Thyroid gland (tissue), 4 donors: ENCODE measurements at regions not wholly inside any gene's neighbourhood (a gene's known extent, or its start where the extent isn't known, plus 50 kb on each side); places are given as distances from the start of the nearest gene placed in this dataset.

Experiments used
- DNase-seq, 2 donors: peaks; one replicate each; pipeline ENCODE4 v3.0.0-alpha.2; 2019
- H3K27ac ChIP-seq, 3 donors: fragments of 200-600 bp; sonication (generic); 1 replicate in 2 of 3; 2 replicates in 1 of 3; pipeline ENCODE4 v1.5.1; 2016 to 2019; ENCODE audit warnings: mild to moderate bottlenecking in 1 of 3, moderate library complexity in 1 of 3
- H3K27me3 ChIP-seq: fragments of 200-600 bp; sonication (generic); one replicate; pipeline ENCODE4 v1.5.1; 2019
- H3K36me3 ChIP-seq, 2 donors: fragments of 200-600 bp; sonication (generic); one replicate each; pipeline ENCODE4 v1.5.1; 2016 to 2019
- H3K4me1 ChIP-seq, 2 donors: fragments of 200-600 bp; sonication (generic); one replicate each; pipeline ENCODE4 v1.5.1; 2017 to 2019
- H3K4me3 ChIP-seq, 3 donors: fragments of 200-600 bp; sonication (generic); replicated peaks in 1 of 3; 1 replicate in 2 of 3; 2 replicates in 1 of 3; pipeline ENCODE4 v1.5.1; 2016; ENCODE audit warnings: mild to moderate bottlenecking in 1 of 3
- H3K9me3 ChIP-seq: fragments of 200-600 bp; sonication (generic); one replicate; pipeline ENCODE4 v1.5.1; 2017
- POLR2A ChIP-seq, 2 donors: fragments of 450-650 bp; IDR thresholded peaks; one replicate each; pipeline ENCODE4 v1.6.1; 2017; ENCODE audit warnings: antibody characterized with exemption in 2 of 2, mild to moderate bottlenecking in 2 of 2, moderate library complexity in 1 of 2
- WGBS, 2 donors: methylation state at CpG; one replicate each; pipeline ENCODE4 v1.1.5; 2017; 5-methylcytosine and 5-hydroxymethylcytosine counted together
- intact Hi-C: fragments of 100-400 bp; cut with DNase I; formaldehyde crosslinking; loops from one replicate; pipeline ENCODE4 v1.15.1; 2023
- TF ChIP-seq, protein P1 (sequence below), 6 experiments: fragments of 200-600 bp in 3 of 6; fragments of 450-650 bp in 3 of 6; sonication (generic) in 3 of 6; IDR thresholded peaks; one replicate each; pipeline ENCODE4 v1.5.1; 2016 to 2019; ENCODE audit warnings: antibody characterized with exemption in 6 of 6, mild to moderate bottlenecking in 2 of 6, inconsistent platforms in 1 of 6, moderate library complexity in 1 of 6

DNA sequence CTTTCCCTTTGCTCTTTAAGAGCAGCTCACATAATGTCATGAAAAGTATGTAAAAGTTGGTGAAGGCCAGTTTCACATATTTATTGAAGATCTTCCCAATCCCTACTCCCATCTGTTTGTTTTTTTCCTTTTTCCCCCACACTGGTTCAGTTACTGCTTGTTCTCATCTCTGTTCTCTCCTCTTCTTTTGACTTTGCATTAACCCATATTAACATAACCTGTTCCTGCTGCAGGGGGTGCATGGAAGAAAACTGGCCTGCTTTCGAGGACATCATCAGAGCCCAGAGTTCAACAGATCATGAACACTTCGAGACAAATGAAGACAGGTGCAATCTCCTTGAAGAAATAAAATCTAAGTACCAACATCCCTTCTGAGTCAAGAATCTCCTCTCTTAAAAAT lies 93.3 kb upstream of the FAM3C start:
- no peaks in the 10 kb centered on the region for H3K9me3 ChIP-seq
- no peak overlapping the region for H3K4me3 ChIP-seq
- H3K36me3 ChIP-seq, result no peaks in the 10 kb centered on the region
- H3K4me1 ChIP-seq, result no peaks in the 10 kb centered on the region
- DNase-seq, result no peak
- WGBS, 2 donors, result 87 to 88% methylated on average over 2 of the region's 2 CpGs
- H3K27ac ChIP-seq, result no peak overlapping the region
- TF ChIP-seq, protein P1, sequence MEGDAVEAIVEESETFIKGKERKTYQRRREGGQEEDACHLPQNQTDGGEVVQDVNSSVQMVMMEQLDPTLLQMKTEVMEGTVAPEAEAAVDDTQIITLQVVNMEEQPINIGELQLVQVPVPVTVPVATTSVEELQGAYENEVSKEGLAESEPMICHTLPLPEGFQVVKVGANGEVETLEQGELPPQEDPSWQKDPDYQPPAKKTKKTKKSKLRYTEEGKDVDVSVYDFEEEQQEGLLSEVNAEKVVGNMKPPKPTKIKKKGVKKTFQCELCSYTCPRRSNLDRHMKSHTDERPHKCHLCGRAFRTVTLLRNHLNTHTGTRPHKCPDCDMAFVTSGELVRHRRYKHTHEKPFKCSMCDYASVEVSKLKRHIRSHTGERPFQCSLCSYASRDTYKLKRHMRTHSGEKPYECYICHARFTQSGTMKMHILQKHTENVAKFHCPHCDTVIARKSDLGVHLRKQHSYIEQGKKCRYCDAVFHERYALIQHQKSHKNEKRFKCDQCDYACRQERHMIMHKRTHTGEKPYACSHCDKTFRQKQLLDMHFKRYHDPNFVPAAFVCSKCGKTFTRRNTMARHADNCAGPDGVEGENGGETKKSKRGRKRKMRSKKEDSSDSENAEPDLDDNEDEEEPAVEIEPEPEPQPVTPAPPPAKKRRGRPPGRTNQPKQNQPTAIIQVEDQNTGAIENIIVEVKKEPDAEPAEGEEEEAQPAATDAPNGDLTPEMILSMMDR (IDR thresholded peaks at IDR 0.05), result no peak
- TF ChIP-seq POLR2A (IDR thresholded peaks at IDR 0.05), result no peak
- intact Hi-C loops, result no loop called here
- no peaks in the 10 kb centered on the region for H3K27me3 ChIP-seq

DNA sequence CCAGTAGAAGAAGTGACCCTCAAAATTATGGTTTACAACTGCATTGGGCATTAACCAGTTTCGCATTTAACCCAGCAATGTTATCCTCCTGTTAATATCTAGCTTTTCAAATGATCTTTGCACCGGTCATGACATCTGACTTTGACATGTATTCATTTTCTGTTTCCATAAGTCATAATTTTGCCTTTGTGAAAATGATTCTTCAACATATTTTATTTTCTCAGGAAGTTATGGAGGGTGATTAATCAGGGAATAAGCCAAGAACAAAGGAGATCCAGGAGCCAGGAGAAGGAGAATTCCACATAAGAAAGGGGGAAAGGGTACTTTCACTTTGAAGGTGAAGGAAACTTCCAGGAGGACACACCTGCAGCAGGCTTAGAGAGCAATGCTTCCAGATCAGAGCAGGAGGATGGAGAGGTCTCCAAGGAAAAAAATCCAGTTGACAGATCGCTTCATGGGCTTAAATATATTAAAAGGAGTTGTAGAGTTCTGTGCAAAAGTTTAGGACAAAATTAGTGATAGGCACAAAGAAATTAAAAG lies 92.1 kb upstream of the FAM3C start:
- intact Hi-C loops, result no loop called here
- Histone ChIP-seq H3K4me3 (no peak overlapping the region), H3K9me3 (no peaks in the 10 kb centered on the region), H3K36me3 (no peaks in the 10 kb centered on the region), H3K4me1 (no peaks in the 10 kb centered on the region), H3K27me3 (no peaks in the 10 kb centered on the region), H3K27ac (no peak overlapping the region)
- no peak for DNase-seq
- TF ChIP-seq, protein P1 (IDR thresholded peaks at IDR 0.05), result no peak
- no peak for TF ChIP-seq POLR2A (IDR thresholded peaks at IDR 0.05)
- 95 to 96% methylated on average over 3 of the region's 3 CpGs for WGBS, 2 donors

DNA sequence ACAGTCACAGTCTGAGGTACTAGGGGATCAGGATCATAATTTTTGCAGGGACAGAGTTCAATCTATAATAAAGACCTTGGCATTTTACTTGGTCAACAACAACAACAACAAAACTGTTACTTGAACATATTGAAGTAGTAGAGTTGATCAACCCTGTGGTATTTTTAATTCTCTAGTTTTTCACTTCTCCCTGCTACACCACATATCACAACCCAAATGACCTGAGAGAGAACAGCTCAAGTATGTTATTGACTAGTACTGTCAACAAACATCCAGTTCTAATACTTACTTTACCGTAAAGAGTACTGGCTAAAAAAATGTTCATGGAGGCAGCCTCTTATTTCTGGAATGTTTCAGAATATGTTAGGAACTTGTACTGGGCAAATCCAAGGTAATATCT lies 90.5 kb upstream of the FAM3C start:
- TF ChIP-seq, protein P1 (IDR thresholded peaks at IDR 0.05), result no peak
- TF ChIP-seq POLR2A (IDR thresholded peaks at IDR 0.05), result no peak
- Histone ChIP-seq H3K27ac (no peak overlapping the region), H3K27me3 (no peaks in the 10 kb centered on the region), H3K4me1 (no peaks in the 10 kb centered on the region), H3K4me3 (no peak overlapping the region), H3K36me3 (no peaks in the 10 kb centered on the region), H3K9me3 (no peaks in the 10 kb centered on the region)
- intact Hi-C loops, result no loop called here
- DNase-seq, result no peak
- 43 to 89% methylated on average over 1 of the region's 1 CpG for WGBS, 2 donors

DNA sequence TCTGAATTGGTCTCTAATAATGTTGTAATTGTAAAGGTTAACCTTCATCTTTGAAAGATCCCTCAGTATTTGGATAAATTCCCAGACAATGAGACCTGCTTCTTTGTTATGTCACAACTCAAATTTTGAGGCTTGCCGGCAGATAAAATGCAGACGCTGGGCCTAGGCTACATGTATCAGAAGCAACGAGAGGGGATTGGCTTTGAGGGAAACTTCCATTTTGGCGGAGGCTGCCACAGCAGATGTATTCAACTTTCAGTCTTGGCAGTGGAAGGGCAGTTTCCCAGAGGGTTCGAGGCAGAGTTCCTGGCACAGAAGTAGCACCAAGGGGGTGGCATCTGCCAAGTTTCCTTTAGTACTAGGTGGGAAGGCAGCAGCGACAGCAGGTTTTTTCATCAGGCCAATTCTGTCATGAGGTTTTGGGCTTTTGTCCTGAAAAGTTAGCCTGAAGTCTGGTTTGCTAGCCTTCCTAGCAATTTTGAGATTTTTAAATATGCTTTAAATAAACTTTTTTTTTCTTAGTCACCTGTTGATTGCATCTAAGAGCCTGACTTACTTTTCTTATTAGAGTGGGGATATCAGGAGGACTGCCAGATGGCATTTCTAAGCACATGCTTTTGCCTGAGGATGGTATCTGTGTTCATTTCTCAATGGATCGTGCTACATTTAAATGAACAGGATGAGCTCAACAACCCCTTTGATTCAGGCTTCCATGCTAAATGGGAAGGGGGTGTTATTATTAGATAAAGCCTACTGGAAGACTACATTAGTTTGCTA lies 89.5 kb upstream of the FAM3C start:
- no peak for TF ChIP-seq POLR2A (IDR thresholded peaks at IDR 0.05)
- TF ChIP-seq, protein P1 (IDR thresholded peaks at IDR 0.05), result no peak
- intact Hi-C loops, result no loop called here
- no peak overlapping the region for H3K4me3 ChIP-seq
- H3K9me3 ChIP-seq, result no peaks in the 10 kb centered on the region
- WGBS, 2 donors, result 81 to 82% methylated on average over 7 of the region's 7 CpGs
- no peaks in the 10 kb centered on the region for H3K27me3 ChIP-seq
- H3K4me1 ChIP-seq, result no peaks in the 10 kb centered on the region
- no peak overlapping the region for H3K27ac ChIP-seq
- no peaks in the 10 kb centered on the region for H3K36me3 ChIP-seq
- no peak for DNase-seq

DNA sequence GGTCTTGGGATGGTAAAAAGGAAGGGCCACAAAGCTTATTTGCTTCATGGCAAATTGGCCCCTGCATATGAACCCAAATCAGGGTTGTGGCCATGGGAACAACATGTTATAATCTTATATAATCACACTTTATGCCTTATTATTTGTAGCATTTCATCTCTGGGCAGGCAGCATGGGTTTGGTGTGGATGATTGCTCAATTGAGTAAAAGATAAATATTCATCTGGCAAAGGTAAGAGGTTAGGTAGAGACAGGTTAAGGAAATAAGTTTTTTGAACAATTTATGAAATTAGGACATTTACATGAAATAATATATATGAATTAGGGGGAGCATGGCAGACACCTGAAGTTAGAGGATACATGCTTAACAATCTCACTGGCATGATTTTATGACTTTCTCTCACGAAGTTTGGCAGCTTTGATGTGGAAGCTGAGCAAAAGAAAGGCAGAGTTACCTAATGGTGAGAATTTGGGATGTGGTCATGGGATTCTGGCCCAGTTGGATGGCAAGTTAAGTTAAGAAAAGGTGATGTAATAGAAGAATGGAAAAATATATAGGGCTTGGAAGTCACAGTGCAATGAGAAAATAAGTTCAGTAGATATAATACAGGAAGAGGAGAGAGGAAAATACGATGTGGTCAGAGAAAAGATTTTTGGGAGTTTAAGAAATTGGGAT lies 88.1 kb upstream of the FAM3C start:
- no peak for TF ChIP-seq POLR2A (IDR thresholded peaks at IDR 0.05)
- Histone ChIP-seq H3K36me3 (no peaks in the 10 kb centered on the region), H3K27me3 (no peaks in the 10 kb centered on the region), H3K27ac (no peak overlapping the region), H3K4me1 (no peaks in the 10 kb centered on the region), H3K9me3 (no peaks in the 10 kb centered on the region), H3K4me3 (no peak overlapping the region)
- 83 to 92% methylated on average over 2 of the region's 2 CpGs for WGBS, 2 donors
- intact Hi-C loops, result no loop called here
- DNase-seq, result no peak
